Keratinocyte (primary cell): ENCODE measurements at regions not wholly inside any gene's neighbourhood (a gene's known extent, or its start where the extent isn't known, plus 50 kb on each side); places are given as distances from the start of the nearest gene placed in this dataset.

ENCODE experiments used
- EZH2 ChIP-seq: IDR thresholded peaks from one replicate; pipeline ENCODE4 v1.6.1; 2012; ENCODE audit warnings: inconsistent platforms, mild to moderate bottlenecking, low read length, moderate library complexity
- TF ChIP-seq, protein P1 (sequence below), 3 experiments: IDR thresholded peaks in 1 of 3; conservative IDR thresholded peaks in 1 of 3; optimal IDR thresholded peaks in 1 of 3; 2 replicates in 2 of 3; 3 replicates in 1 of 3; pipeline versions ENCODE3 to v1.5.1; 2011; ENCODE audit warnings: low read length in 3 of 3, mild to moderate bottlenecking in 3 of 3, moderate library complexity in 2 of 3, control low read depth in 1 of 3, inconsistent platforms in 1 of 3; ENCODE audit not compliant: insufficient read depth in 2 of 3; ENCODE audit errors: extremely low read depth in 1 of 3

DNA sequence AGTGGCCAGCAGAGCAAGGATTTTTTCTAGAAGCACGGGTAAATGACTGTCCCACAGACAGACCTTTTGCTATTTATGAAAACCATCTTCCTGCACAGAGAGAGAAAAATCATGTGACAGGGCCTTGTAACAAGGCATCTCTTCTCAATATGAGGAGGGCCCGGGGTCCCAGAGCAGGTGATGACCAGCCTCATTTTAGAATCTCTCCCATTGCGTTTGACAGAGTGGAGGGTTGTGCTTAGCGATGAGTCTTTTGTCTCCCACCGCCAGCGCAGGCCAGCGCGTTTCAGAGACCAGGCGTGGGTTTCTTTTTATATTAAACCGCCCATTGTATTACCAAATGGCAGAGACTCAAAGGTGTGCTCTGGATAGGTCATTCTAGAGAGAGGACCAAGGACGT lies 97.4 kb upstream of the UBL3 start:
- TF ChIP-seq, protein P1, sequence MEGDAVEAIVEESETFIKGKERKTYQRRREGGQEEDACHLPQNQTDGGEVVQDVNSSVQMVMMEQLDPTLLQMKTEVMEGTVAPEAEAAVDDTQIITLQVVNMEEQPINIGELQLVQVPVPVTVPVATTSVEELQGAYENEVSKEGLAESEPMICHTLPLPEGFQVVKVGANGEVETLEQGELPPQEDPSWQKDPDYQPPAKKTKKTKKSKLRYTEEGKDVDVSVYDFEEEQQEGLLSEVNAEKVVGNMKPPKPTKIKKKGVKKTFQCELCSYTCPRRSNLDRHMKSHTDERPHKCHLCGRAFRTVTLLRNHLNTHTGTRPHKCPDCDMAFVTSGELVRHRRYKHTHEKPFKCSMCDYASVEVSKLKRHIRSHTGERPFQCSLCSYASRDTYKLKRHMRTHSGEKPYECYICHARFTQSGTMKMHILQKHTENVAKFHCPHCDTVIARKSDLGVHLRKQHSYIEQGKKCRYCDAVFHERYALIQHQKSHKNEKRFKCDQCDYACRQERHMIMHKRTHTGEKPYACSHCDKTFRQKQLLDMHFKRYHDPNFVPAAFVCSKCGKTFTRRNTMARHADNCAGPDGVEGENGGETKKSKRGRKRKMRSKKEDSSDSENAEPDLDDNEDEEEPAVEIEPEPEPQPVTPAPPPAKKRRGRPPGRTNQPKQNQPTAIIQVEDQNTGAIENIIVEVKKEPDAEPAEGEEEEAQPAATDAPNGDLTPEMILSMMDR (optimal IDR thresholded peaks at IDR 0.05 in 1 of 3, IDR thresholded peaks at IDR 0.05 in 1 of 3, conservative IDR thresholded peaks at IDR 0.05 in 1 of 3; ENCODE audit: extremely low read depth in 1 of 3, insufficient read depth in 2 of 3, low read length in 3 of 3): no peak
- no peak for TF ChIP-seq EZH2
